ENCODE measurements at regions not wholly inside any gene's neighbourhood (a gene's known extent, or its start where the extent isn't known, plus 50 kb on each side); places are given as distances from the start of the nearest gene placed in this dataset.

DNA sequence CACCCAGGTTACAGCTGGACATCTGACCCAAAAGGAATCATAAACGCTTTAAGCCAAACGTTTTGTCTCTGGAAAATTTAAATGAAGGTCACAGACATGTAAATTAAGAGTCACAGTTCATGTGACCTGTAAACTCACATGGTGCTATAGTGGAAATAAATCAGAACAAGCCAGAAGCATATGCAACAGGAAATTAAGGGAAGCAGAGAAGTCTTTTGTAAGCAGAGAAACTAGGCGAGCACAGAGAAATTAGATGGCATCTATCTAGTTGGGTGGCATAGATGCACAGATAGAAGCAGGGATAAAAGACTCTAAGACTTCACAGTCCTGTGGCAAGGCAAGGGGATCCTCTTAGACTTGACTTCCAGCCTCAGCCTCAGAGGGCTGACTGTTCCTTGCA lies 264.8 kb downstream of the GASK1B start:
- TF ChIP-seq CTCF (IDR thresholded peaks at IDR 0.05) = no peak
- no peak for TF ChIP-seq POLR2A (IDR thresholded peaks at IDR 0.05)

All from tibial nerve (tissue), 3 donors.